ENCODE measurements at regions not wholly inside any gene's neighbourhood (a gene's known extent, or its start where the extent isn't known, plus 50 kb on each side); places are given as distances from the start of the nearest gene placed in this dataset.

GRCh38 chr11:97638641-97639224 is 1248.9 kb downstream of the JRKL start:
- no peak overlapping the region for H3K4me3 ChIP-seq (replicated peaks in 1 of 2; ENCODE audit: low read depth in 2 of 2, low read length in 2 of 2)
- no peak for TF ChIP-seq CTCF (IDR thresholded peaks at IDR 0.05; ENCODE audit: low read depth, low read length)
- peak in 1 of 2 donors; percentile 13 for DNase-seq (ENCODE audit: low read depth in 2 of 2)

- TF ChIP-seq CTCF (IDR thresholded peaks at IDR 0.05; ENCODE audit: low read depth, low read length): no peak
- H3K4me3 ChIP-seq (replicated peaks in 1 of 2; ENCODE audit: low read depth in 2 of 2, low read length in 2 of 2): no peak overlapping the region
- no peak for DNase-seq (ENCODE audit: low read depth in 2 of 2)
These were observed 1252.2 kb downstream of the JRKL start for GRCh38 chr11:97641988-97642387.

GRCh38 chr11:97645736-97646135 is 1255.9 kb downstream of the JRKL start:
- DNase-seq (ENCODE audit: low read depth in 2 of 2): no peak

GRCh38 chr11:97656356-97656755 is 1266.5 kb downstream of the JRKL start:
- DNase-seq (ENCODE audit: low read depth in 2 of 2): no peak
- TF ChIP-seq CTCF (IDR thresholded peaks at IDR 0.05; ENCODE audit: low read depth, low read length): no peak
- H3K4me3 ChIP-seq (replicated peaks in 1 of 2; ENCODE audit: low read depth in 2 of 2, low read length in 2 of 2): no peak overlapping the region

More at GRCh38 chr11:97645736-97646135, 1255.9 kb downstream of the JRKL start:
- no peak for TF ChIP-seq CTCF (IDR thresholded peaks at IDR 0.05; ENCODE audit: low read depth, low read length)
- no peak overlapping the region for H3K4me3 ChIP-seq (replicated peaks in 1 of 2; ENCODE audit: low read depth in 2 of 2, low read length in 2 of 2)

GRCh38 chr11:97657852-97658251 is 1268.0 kb downstream of the JRKL start:
- DNase-seq (ENCODE audit: low read depth in 2 of 2): no peak
- no peak overlapping the region for H3K4me3 ChIP-seq (replicated peaks in 1 of 2; ENCODE audit: low read depth in 2 of 2, low read length in 2 of 2)
- TF ChIP-seq CTCF (IDR thresholded peaks at IDR 0.05; ENCODE audit: low read depth, low read length): no peak

- no peak for TF ChIP-seq CTCF (IDR thresholded peaks at IDR 0.05; ENCODE audit: low read depth, low read length)
- H3K4me3 ChIP-seq (replicated peaks in 1 of 2; ENCODE audit: low read depth in 2 of 2, low read length in 2 of 2): no peak overlapping the region
- no peak for DNase-seq (ENCODE audit: low read depth in 2 of 2)
These were observed 1277.2 kb downstream of the JRKL start for GRCh38 chr11:97667057-97667456.

GRCh38 chr11:97683733-97684132 is 1293.9 kb downstream of the JRKL start:
- no peak for TF ChIP-seq CTCF (IDR thresholded peaks at IDR 0.05; ENCODE audit: low read depth, low read length)
- no peak overlapping the region for H3K4me3 ChIP-seq (replicated peaks in 1 of 2; ENCODE audit: low read depth in 2 of 2, low read length in 2 of 2)
- DNase-seq (ENCODE audit: low read depth in 2 of 2): peak; percentile 5 to 23
